ENCODE measurements at regions not wholly inside any gene's neighbourhood (a gene's known extent, or its start where the extent isn't known, plus 50 kb on each side); places are given as distances from the start of the nearest gene placed in this dataset.

- no peak for DNase-seq
- no peak for TF ChIP-seq CTCF (conservative IDR thresholded peaks at IDR 0.05)
- no peak overlapping the region for H3K27ac Mint-ChIP-seq
These were observed 660.7 kb downstream of the DSC3 start for GRCh38 chr18:30381826-30382225.

More at GRCh38 chr18:30381826-30382225, 660.7 kb downstream of the DSC3 start:
- no peak overlapping the region for H4K5ac ChIP-seq (ENCODE audit: insufficient read length, low read depth, low read length)
- H3K27me3 Mint-ChIP-seq (ENCODE audit: low read depth): peaks cover 2% of the 10 kb centered on the region; the same call in 1 of the 2 replicates
- H3K23ac ChIP-seq (ENCODE audit: insufficient read length, low read depth, low read length): no peak overlapping the region
- H3K27me3 ChIP-seq (ENCODE audit: insufficient read depth, low read length): no peaks in the 10 kb centered on the region
- H3K4ac ChIP-seq (ENCODE audit: low read depth, low read length): no peak overlapping the region
- no CpG with 5 or more reads among the region's 2 CpGs for WGBS (ENCODE audit: extremely low coverage, insufficient read length, low lambda C conversion rate)
- H3K23me2 ChIP-seq (ENCODE audit: insufficient read length, low read depth, low read length, poor library complexity, severe bottlenecking): no peaks in the 10 kb centered on the region
- peaks cover 5 to 12% of the 10 kb centered on the region in 2 experiments for H3K9me3 Mint-ChIP-seq
- no peak overlapping the region for H3K56ac ChIP-seq (ENCODE audit: insufficient read length, low read depth, low read length)
- H3K36me3 Mint-ChIP-seq (ENCODE audit: insufficient read depth in 1 of 3, low read depth in 3 of 3): peaks cover 0 to 15% (median 8%) of the 10 kb centered on the region in 3 experiments; a peak in 3 of 7 replicates
- no peak overlapping the region for H3K4me2 ChIP-seq (ENCODE audit: insufficient read depth, insufficient read length, low read length)
- no peak overlapping the region for H2BK12ac ChIP-seq (ENCODE audit: insufficient read length, low read depth, low read length)
- no peak overlapping the region for H2BK5ac ChIP-seq (ENCODE audit: insufficient read length, low read length)
- H2BK20ac ChIP-seq (ENCODE audit: low read depth, low read length, poor library complexity, severe bottlenecking): no peak overlapping the region
- no peak overlapping the region for H2BK15ac ChIP-seq (ENCODE audit: low read depth, low read length)
- no peak overlapping the region for H3K9ac ChIP-seq (ENCODE audit: extremely low read depth, insufficient read length, low read length)
- no peak overlapping the region for H3K27ac ChIP-seq (ENCODE audit: insufficient read length, low read depth, low read length)
- H3K4me1 Mint-ChIP-seq: peaks cover 1 to 3% of the 10 kb centered on the region in 2 experiments; a peak in 3 of 4 replicates
- no peak overlapping the region for H3K4me3 Mint-ChIP-seq
- H3K9me3 ChIP-seq (ENCODE audit: control insufficient read depth, low read depth, low read length): no peaks in the 10 kb centered on the region
- no peak overlapping the region for H3T11ph ChIP-seq (ENCODE audit: low read length)
- no peak overlapping the region for H2AK5ac ChIP-seq (ENCODE audit: insufficient read length, low read length)
- H3K18ac ChIP-seq (ENCODE audit: insufficient read length, low read depth, low read length): no peak overlapping the region
- H4K91ac ChIP-seq (ENCODE audit: insufficient read length, low read depth, low read length): no peak overlapping the region
- no peak overlapping the region for H2AFZ ChIP-seq (ENCODE audit: low read length)
- H3K14ac ChIP-seq (ENCODE audit: insufficient read depth, low read length): no peak overlapping the region
- no peaks in the 10 kb centered on the region; the same call in 1 of the 2 replicates for H3K4me1 ChIP-seq (ENCODE audit: insufficient read depth, low read length)
- H3K79me1 ChIP-seq (ENCODE audit: insufficient read depth, low read depth, low read length, poor library complexity, severe bottlenecking): no peaks in the 10 kb centered on the region
- no peaks in the 10 kb centered on the region for H3K79me2 ChIP-seq (ENCODE audit: insufficient read depth, low read length)
- H2BK120ac ChIP-seq (ENCODE audit: low read depth, low read length, poor library complexity, severe bottlenecking): no peak overlapping the region
- no peak overlapping the region for H4K8ac ChIP-seq (replicated peaks; ENCODE audit: insufficient read length, low read depth, low read length)
- no peaks in the 10 kb centered on the region for H4K20me1 ChIP-seq (ENCODE audit: control insufficient read depth, insufficient read depth, insufficient read length)
